ENCODE measurements at regions not wholly inside any gene's neighbourhood (a gene's known extent, or its start where the extent isn't known, plus 50 kb on each side); places are given as distances from the start of the nearest gene placed in this dataset.

GRCh38 chr9:108582726-108583125 lies 273.1 kb downstream of the ACTL7B start:
- Mint-ChIP-seq H3K4me1 (ENCODE audit: low read depth) (no peaks in the 10 kb centered on the region), H3K27ac (no peak overlapping the region), H3K4me3 (no peak overlapping the region), H3K9me3 (no peaks in the 10 kb centered on the region), H3K27me3 (ENCODE audit: low read depth) (no peaks in the 10 kb centered on the region), H3K36me3 (ENCODE audit: low read depth) (no peaks in the 10 kb centered on the region)

- H3K4me3 Mint-ChIP-seq, result no peak overlapping the region
- no peak overlapping the region for H3K27ac Mint-ChIP-seq
- H3K36me3 Mint-ChIP-seq (ENCODE audit: low read depth), result no peaks in the 10 kb centered on the region
- H3K4me1 Mint-ChIP-seq (ENCODE audit: low read depth), result no peaks in the 10 kb centered on the region
- no peaks in the 10 kb centered on the region for H3K27me3 Mint-ChIP-seq (ENCODE audit: low read depth)
- no peaks in the 10 kb centered on the region for H3K9me3 Mint-ChIP-seq
These were observed 275.9 kb downstream of the ACTL7B start for GRCh38 chr9:108579757-108580439.

GRCh38 chr9:108575276-108575675 lies 280.5 kb downstream of the ACTL7B start:
- Mint-ChIP-seq H3K36me3 (ENCODE audit: low read depth) (no peaks in the 10 kb centered on the region), H3K27ac (no peak overlapping the region), H3K9me3 (no peaks in the 10 kb centered on the region), H3K27me3 (ENCODE audit: low read depth) (no peaks in the 10 kb centered on the region), H3K4me3 (no peak overlapping the region), H3K4me1 (ENCODE audit: low read depth) (no peaks in the 10 kb centered on the region)

GRCh38 chr9:108569624-108570023 lies 286.2 kb downstream of the ACTL7B start:
- H3K9me3 Mint-ChIP-seq, result no peaks in the 10 kb centered on the region
- no peak overlapping the region for H3K27ac Mint-ChIP-seq

GRCh38 chr9:108568093-108568492 lies 287.7 kb downstream of the ACTL7B start:
- no peaks in the 10 kb centered on the region for H3K9me3 Mint-ChIP-seq
- no peaks in the 10 kb centered on the region for H3K36me3 Mint-ChIP-seq (ENCODE audit: low read depth)
- H3K4me3 Mint-ChIP-seq, result no peak overlapping the region
- H3K4me1 Mint-ChIP-seq (ENCODE audit: low read depth), result no peaks in the 10 kb centered on the region
- H3K27ac Mint-ChIP-seq, result no peak overlapping the region
- no peaks in the 10 kb centered on the region for H3K27me3 Mint-ChIP-seq (ENCODE audit: low read depth)

More at GRCh38 chr9:108569624-108570023, 286.2 kb downstream of the ACTL7B start:
- H3K4me3 Mint-ChIP-seq, result no peak overlapping the region
- no peaks in the 10 kb centered on the region for H3K4me1 Mint-ChIP-seq (ENCODE audit: low read depth)
- no peaks in the 10 kb centered on the region for H3K27me3 Mint-ChIP-seq (ENCODE audit: low read depth)
- no peaks in the 10 kb centered on the region for H3K36me3 Mint-ChIP-seq (ENCODE audit: low read depth)

- Mint-ChIP-seq H3K36me3 (ENCODE audit: low read depth) (no peaks in the 10 kb centered on the region), H3K27ac (no peak overlapping the region), H3K4me1 (ENCODE audit: low read depth) (no peaks in the 10 kb centered on the region), H3K4me3 (no peak overlapping the region), H3K9me3 (no peaks in the 10 kb centered on the region), H3K27me3 (ENCODE audit: low read depth) (no peaks in the 10 kb centered on the region)
These were observed 288.2 kb downstream of the ACTL7B start for GRCh38 chr9:108567571-108567970.

- no peaks in the 10 kb centered on the region for H3K27me3 Mint-ChIP-seq (ENCODE audit: low read depth)
- H3K36me3 Mint-ChIP-seq (ENCODE audit: low read depth), result no peaks in the 10 kb centered on the region
- H3K4me1 Mint-ChIP-seq (ENCODE audit: low read depth), result no peaks in the 10 kb centered on the region
- no peak overlapping the region for H3K27ac Mint-ChIP-seq
- no peak overlapping the region for H3K4me3 Mint-ChIP-seq
- H3K9me3 Mint-ChIP-seq, result no peaks in the 10 kb centered on the region
These were observed 290.0 kb downstream of the ACTL7B start for GRCh38 chr9:108565651-108566378.

- H3K27me3 Mint-ChIP-seq (ENCODE audit: low read depth), result no peaks in the 10 kb centered on the region
- no peak overlapping the region for H3K27ac Mint-ChIP-seq
- no peak overlapping the region for H3K4me3 Mint-ChIP-seq
- no peaks in the 10 kb centered on the region for H3K9me3 Mint-ChIP-seq
- H3K4me1 Mint-ChIP-seq (ENCODE audit: low read depth), result no peaks in the 10 kb centered on the region
- H3K36me3 Mint-ChIP-seq (ENCODE audit: low read depth), result no peaks in the 10 kb centered on the region
These were observed 293.6 kb downstream of the ACTL7B start for GRCh38 chr9:108562176-108562575.

- Mint-ChIP-seq H3K27ac (no peak overlapping the region), H3K4me1 (ENCODE audit: low read depth) (no peaks in the 10 kb centered on the region), H3K27me3 (ENCODE audit: low read depth) (no peaks in the 10 kb centered on the region), H3K4me3 (no peak overlapping the region), H3K36me3 (ENCODE audit: low read depth) (no peaks in the 10 kb centered on the region), H3K9me3 (no peaks in the 10 kb centered on the region)
These were observed 296.4 kb downstream of the ACTL7B start for GRCh38 chr9:108559432-108559831.

- H3K4me3 Mint-ChIP-seq, result no peak overlapping the region
- no peaks in the 10 kb centered on the region for H3K4me1 Mint-ChIP-seq (ENCODE audit: low read depth)
These were observed 301.0 kb downstream of the ACTL7B start for GRCh38 chr9:108554831-108555230.

GRCh38 chr9:108553111-108553635 lies 302.6 kb downstream of the ACTL7B start:
- Mint-ChIP-seq H3K4me3 (no peak overlapping the region), H3K36me3 (ENCODE audit: low read depth) (no peaks in the 10 kb centered on the region), H3K9me3 (no peaks in the 10 kb centered on the region), H3K4me1 (ENCODE audit: low read depth) (no peaks in the 10 kb centered on the region), H3K27ac (no peak overlapping the region), H3K27me3 (ENCODE audit: low read depth) (no peaks in the 10 kb centered on the region)

More at GRCh38 chr9:108554831-108555230, 301.0 kb downstream of the ACTL7B start:
- no peaks in the 10 kb centered on the region for H3K36me3 Mint-ChIP-seq (ENCODE audit: low read depth)
- no peaks in the 10 kb centered on the region for H3K9me3 Mint-ChIP-seq
- no peak overlapping the region for H3K27ac Mint-ChIP-seq
- no peaks in the 10 kb centered on the region for H3K27me3 Mint-ChIP-seq (ENCODE audit: low read depth)

- no peak overlapping the region for H3K4me3 Mint-ChIP-seq
- no peaks in the 10 kb centered on the region for H3K9me3 Mint-ChIP-seq
- no peaks in the 10 kb centered on the region for H3K4me1 Mint-ChIP-seq (ENCODE audit: low read depth)
- H3K27ac Mint-ChIP-seq, result no peak overlapping the region
- H3K27me3 Mint-ChIP-seq (ENCODE audit: low read depth), result no peaks in the 10 kb centered on the region
- H3K36me3 Mint-ChIP-seq (ENCODE audit: low read depth), result no peaks in the 10 kb centered on the region
These were observed 303.2 kb downstream of the ACTL7B start for GRCh38 chr9:108552459-108553040.

GRCh38 chr9:108551030-108551841 lies 304.6 kb downstream of the ACTL7B start:
- Mint-ChIP-seq H3K4me1 (ENCODE audit: low read depth) (no peaks in the 10 kb centered on the region), H3K4me3 (no peak overlapping the region), H3K9me3 (no peaks in the 10 kb centered on the region), H3K27ac (no peak overlapping the region), H3K27me3 (ENCODE audit: low read depth) (no peaks in the 10 kb centered on the region), H3K36me3 (ENCODE audit: low read depth) (no peaks in the 10 kb centered on the region)

GRCh38 chr9:108550106-108550505 lies 305.7 kb downstream of the ACTL7B start:
- H3K27me3 Mint-ChIP-seq (ENCODE audit: low read depth), result no peaks in the 10 kb centered on the region
- H3K4me3 Mint-ChIP-seq, result no peak overlapping the region
- no peaks in the 10 kb centered on the region for H3K4me1 Mint-ChIP-seq (ENCODE audit: low read depth)
- no peaks in the 10 kb centered on the region for H3K36me3 Mint-ChIP-seq (ENCODE audit: low read depth)
- no peak overlapping the region for H3K27ac Mint-ChIP-seq
- no peaks in the 10 kb centered on the region for H3K9me3 Mint-ChIP-seq
